ENCODE measurements at regions not wholly inside any gene's neighbourhood (a gene's known extent, or its start where the extent isn't known, plus 50 kb on each side); places are given as distances from the start of the nearest gene placed in this dataset.
"Not testable (repeated sequence)": the region's sequence is repeated elsewhere in the genome, so short reads cannot be mapped to it uniquely, and the experiment has no call there.

GRCh38 chrX:40788698-40789097 is 53.4 kb upstream of the MED14 start:
- DNase-seq (ENCODE audit: low read depth in 2 of 2), result not testable (repeated sequence)

GRCh38 chrX:40792433-40792832 is 57.1 kb upstream of the MED14 start:
- DNase-seq (ENCODE audit: low read depth in 2 of 2), result no peak

- DNase-seq (ENCODE audit: low read depth in 2 of 2), result not testable (repeated sequence)
Observed at GRCh38 chrX:40794829-40795130, 59.4 kb upstream of the MED14 start.

GRCh38 chrX:40799745-40800144 is 64.4 kb upstream of the MED14 start:
- DNase-seq (ENCODE audit: low read depth in 2 of 2), result not testable (repeated sequence)

- DNase-seq (ENCODE audit: low read depth in 2 of 2), result no peak
Observed at GRCh38 chrX:40805404-40805803, 70.1 kb upstream of the MED14 start.

- no peak for DNase-seq (ENCODE audit: low read depth in 2 of 2)
Observed at GRCh38 chrX:40806513-40807220, 71.3 kb upstream of the MED14 start.

GRCh38 chrX:40807384-40807783 is 72.0 kb upstream of the MED14 start:
- no peak for DNase-seq (ENCODE audit: low read depth in 2 of 2)

GRCh38 chrX:40808203-40808602 is 72.9 kb upstream of the MED14 start:
- no peak for DNase-seq (ENCODE audit: low read depth in 2 of 2)

- no peak for DNase-seq (ENCODE audit: low read depth in 2 of 2)
Observed at GRCh38 chrX:40809210-40809609, 73.9 kb upstream of the MED14 start.

GRCh38 chrX:40815045-40815444 is 79.7 kb upstream of the MED14 start:
- not testable (repeated sequence) for DNase-seq (ENCODE audit: low read depth in 2 of 2)

GRCh38 chrX:40816906-40817305 is 81.6 kb upstream of the MED14 start:
- no peak for DNase-seq (ENCODE audit: low read depth in 2 of 2)

GRCh38 chrX:40818236-40818635 is 82.9 kb upstream of the MED14 start:
- DNase-seq (ENCODE audit: low read depth in 2 of 2), result no peak

- DNase-seq (ENCODE audit: low read depth in 2 of 2), result no peak
Observed at GRCh38 chrX:40821780-40822179, 86.4 kb upstream of the MED14 start.

GRCh38 chrX:40827331-40827730 is 92.0 kb upstream of the MED14 start:
- DNase-seq (ENCODE audit: low read depth in 2 of 2), result no peak

GRCh38 chrX:40831750-40832149 is 96.4 kb upstream of the MED14 start:
- DNase-seq (ENCODE audit: low read depth in 2 of 2), result no peak

- no peak for DNase-seq (ENCODE audit: low read depth in 2 of 2)
Observed at GRCh38 chrX:40832723-40833122, 97.4 kb upstream of the MED14 start.

GRCh38 chrX:40834225-40834624 is 98.9 kb upstream of the MED14 start:
- DNase-seq (ENCODE audit: low read depth in 2 of 2), result no peak

GRCh38 chrX:40835526-40835925 is 100.2 kb upstream of the MED14 start:
- no peak for DNase-seq (ENCODE audit: low read depth in 2 of 2)

- no peak for DNase-seq (ENCODE audit: low read depth in 2 of 2)
Observed at GRCh38 chrX:40843643-40844042, 108.3 kb upstream of the MED14 start.

- DNase-seq (ENCODE audit: low read depth in 2 of 2), result no peak
Observed at GRCh38 chrX:40844471-40844870, 109.1 kb upstream of the MED14 start.

GRCh38 chrX:40845331-40845911 is 110.1 kb upstream of the MED14 start:
- no peak for DNase-seq (ENCODE audit: low read depth in 2 of 2)

GRCh38 chrX:40849906-40850823 is 114.8 kb upstream of the MED14 start:
- no peak for DNase-seq (ENCODE audit: low read depth in 2 of 2)

- DNase-seq (ENCODE audit: low read depth in 2 of 2), result no peak
Observed at GRCh38 chrX:40852586-40852985, 117.2 kb upstream of the MED14 start.

Data from stimulated activated CD4-positive, alpha-beta T cell treated with anti-CD3 and anti-CD28 coated beads, Interleukin-15, amount 100 ng/mL, for 48 hours (primary cell).